ENCODE measurements at regions not wholly inside any gene's neighbourhood (a gene's known extent, or its start where the extent isn't known, plus 50 kb on each side); places are given as distances from the start of the nearest gene placed in this dataset.
"Not testable (repeated sequence)": the region's sequence is repeated elsewhere in the genome, so short reads cannot be mapped to it uniquely, and the experiment has no call there.

DNA sequence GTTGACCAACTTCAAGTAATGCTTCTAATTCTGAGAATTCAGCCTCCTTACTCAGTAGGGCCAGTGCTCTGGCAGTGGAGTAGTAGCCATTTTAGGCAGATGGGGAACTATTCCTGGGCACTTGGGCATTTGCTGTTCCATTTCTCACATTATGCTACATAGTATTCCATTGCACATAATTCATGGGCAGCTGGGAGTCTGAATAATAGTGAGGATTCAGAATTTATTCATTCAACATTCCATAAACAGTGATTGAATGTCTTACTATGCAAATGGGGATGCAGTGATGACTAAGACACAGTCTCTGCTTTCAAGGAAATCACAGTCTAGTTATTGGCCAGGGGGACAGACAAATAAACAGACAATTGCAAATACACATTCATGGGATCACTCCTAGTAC lies 301.0 kb upstream of the KCNN2 start:
- no peak for DNase-seq

DNA sequence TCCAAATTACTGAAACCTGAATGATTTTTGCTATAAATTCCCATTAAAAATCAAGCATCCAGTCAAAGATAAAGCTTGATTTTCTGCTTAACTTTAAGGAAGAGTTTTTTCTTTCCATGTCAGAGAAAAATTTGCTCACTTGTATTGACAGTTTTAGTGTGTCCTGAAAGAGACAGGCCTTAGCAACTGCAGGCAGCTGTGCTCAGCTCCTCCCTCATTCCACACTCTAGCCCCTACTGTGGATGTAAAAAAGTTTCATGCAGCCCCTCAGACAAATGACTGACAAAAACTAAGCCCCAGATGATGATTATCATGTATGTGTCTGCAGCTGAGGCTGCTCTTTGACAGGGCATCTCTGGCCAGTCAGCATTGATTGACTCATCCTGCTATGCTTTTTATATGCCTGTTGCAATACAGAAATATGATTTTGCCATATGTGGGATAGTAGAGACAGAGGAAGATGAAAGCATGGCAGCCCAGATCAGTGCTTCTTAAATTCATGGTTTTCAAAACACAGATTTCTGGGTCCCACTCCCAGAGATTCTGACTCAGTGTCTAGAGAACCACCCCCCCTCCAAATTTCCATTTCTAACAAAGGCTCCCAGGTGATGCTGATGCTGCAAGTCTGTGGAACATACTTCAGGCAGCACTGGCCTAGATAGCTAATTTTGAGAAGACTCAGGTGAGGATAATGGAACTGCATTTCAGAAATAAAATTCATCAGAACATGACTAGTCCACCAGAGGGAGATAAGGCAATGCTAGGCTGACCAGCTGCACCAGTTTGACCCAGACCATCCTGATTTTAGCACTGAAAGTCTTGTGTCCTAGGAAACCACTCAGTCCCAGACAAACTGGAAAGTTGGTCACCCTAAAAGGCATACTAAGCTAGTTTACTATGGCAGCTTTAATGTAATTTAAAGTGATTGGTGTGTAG lies 298.7 kb upstream of the KCNN2 start:
- no peak for DNase-seq

DNA sequence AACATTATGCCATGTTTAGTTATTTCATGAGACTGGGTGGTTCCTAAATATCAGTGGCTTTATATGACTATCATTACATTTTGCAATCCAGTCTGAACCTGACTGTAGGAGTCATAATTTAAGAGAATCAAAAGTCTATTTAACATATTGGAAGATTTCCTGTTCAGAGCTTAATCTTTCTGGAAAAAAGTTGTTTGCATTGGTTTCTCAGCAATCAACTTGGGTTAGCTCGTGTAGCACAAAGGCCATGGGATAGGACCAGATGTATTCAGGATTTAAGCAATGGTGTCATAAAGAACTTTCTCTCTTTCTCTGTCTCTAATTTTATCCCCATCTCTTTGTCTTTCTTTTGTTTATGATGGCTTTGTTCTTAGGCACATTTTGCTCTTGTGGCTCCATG lies 296.0 kb upstream of the KCNN2 start:
- no peak for DNase-seq

DNA sequence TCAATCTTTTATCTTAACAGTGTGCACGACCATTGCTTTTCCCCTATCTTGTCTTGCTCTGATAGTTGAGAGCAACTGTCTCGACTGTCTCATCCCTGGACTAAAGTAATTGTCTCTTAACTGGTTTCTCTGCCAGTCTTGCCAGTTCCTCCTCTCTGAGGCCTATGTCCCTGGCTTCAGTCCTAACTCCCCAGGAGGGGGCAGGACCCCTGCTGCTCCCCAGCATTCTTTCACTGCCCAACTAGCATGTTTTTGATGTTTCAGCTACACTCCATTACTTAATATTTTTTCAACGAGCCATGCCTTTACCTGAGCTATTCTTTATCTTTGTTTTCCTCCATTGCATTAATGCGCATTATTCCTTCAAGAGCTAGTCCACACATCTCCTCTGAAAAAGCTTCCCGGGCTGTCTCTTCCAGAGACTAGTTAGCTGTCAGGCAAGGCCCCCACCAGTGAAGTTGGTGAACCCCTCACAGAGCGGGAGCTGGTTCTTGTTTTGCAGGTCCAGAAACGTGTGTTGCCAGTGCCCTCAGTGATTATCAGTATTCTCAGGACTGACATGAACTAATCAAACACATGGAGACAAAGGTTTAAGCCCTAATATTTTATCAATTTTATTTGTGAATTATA lies 291.7 kb upstream of the KCNN2 start:
- DNase-seq = no peak

DNA sequence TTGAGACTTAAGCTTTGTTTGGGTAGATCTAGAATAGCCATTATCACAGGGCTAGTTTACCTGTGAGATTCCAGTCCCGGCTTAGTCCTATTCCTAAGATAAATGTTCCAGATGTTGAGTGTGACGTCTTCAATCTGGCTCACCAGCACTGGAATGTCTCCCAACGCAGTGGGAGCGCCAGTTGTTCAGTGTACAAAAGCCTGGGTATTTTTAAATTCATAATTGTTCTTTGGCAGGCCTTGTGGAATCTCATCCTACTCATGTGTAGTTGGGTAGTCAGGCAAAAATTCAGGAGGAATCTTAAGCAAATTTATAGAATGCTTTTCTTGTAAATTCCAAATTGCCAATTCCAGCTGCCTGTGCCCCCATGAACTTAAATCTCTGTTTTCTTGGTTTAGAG lies 272.6 kb upstream of the KCNN2 start:
- DNase-seq = no peak

DNA sequence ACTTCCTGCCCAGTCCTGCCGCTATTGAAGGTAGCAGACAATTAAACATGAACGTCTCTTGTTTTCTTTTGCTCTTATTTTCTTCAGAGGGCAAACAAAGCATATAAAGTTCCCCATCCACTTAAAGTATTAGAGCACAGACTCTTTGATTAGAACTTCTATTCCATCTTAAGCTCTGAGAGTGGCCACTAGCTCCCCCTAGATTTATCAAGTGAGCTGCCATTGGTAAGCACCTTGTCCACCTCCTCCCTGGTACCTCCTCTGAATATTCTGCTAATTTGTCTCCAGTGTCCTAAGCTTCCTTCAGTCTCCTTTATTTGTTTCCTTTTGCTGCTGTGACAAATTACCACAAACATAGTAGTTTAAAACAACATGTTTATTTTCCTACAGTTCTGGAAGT lies 264.3 kb upstream of the KCNN2 start:
- no peak for DNase-seq

DNA sequence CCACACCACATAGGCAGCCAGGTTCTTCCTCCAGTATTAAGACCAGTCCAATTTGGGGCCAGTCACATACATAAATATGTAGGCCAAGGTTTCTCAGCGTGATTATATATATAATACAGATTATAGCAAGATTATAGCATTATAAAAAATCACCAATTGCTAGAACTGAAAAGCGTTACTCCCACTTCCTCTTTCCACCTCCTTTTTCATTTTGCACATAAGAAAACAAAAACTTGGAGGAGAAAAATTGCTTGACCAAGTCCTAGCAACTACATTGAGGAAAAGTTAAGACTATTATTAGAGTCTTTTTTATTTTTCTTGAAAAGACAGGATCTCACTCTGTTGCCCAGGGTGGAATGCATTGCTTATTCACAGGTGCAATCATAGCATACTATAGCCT lies 262.7 kb upstream of the KCNN2 start:
- DNase-seq = no peak

DNA sequence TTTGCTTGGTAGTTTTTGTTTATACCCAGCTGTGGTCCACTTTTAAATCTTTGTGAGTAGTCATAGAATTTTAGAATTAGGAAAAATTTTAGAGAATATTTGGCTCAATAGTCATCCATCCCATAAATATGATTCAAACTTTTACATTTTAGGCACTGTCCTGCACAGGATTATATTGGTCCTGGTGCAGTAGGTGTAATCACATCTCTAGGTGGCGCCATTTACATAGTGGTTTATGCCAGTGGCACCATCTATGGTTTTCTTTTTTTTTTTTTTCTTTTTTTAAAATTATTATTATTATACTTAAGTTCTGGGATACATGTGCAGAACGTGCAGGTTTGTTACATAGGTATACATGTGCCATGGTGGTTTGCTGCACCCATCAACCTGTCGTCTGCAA lies 260.7 kb upstream of the KCNN2 start:
- peak; percentile 59 for DNase-seq

DNA sequence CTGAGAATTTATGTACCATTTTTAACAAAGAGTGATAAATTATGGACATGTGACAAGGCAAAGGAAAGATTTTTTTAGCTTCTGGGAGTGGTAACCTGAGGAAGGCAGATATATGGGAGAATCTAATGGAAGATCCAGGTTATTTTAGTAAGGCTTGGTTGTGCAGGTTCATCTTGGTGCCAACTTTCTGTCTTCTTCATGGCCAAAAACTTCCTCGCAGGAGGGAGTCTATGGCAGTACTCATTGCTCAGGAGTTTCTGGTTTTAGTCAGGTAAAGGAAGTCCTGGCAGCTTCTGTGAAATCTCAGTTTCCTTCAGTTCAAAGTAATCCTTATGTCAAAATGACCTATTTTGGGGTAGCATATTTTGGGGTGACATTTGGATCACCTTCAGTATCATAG lies 248.3 kb upstream of the KCNN2 start:
- no peak for DNase-seq

DNA sequence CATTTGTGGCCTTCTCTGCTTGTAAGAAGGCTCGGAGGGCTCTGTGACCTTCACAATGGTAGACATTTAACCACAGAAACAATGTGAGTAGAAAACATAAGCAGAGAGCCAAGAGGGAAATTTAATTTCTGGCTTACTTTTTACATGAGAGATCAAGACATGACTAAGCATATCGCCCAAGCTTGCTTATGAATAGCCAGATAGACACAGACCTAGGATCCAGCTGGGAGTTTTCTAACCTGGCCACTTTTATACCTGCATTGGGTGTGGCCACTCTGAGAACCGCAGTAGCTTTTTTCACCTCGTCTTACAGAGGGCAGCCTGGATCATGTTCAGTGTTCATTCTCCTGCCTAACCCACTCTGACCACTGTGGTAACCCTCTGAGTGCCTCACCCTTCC lies 244.9 kb upstream of the KCNN2 start:
- DNase-seq = no peak

DNA sequence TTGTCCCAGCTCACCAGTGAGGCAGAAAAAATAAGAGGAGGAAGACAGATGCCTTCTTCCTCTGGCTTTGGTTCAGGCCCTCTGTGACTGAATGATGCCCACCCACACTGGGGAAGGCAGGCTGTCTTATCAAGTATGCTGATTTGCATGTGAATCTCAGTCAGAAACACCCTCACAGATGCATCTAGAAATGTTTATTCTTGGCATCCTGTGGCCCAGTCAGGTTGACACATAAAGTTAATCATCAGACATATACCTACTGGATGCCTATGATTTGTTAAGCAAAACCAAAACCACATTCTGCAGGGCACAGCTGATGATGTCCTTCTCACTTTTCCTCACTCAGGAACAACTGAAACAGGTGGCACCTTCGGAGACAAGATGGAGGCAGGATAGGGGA lies 243.4 kb upstream of the KCNN2 start:
- DNase-seq = no peak

DNA sequence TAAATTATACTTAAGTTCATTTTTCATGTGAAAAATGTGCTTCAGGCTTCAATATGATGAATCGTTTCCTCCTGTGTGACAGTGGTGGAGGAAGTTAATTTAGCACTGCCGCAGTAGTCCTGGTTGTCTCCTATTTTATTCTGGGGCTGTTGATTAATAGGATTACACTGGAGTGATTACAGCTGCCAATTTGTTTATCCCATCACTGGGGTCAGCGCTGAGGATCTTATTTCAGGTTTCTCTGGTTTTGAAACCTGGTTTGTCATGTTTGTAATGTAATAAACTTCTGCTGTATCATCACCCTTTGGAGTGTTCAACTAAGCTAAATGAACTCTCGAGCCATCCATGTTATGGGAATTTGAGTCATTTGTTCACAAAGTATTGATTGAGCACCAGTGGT lies 241.7 kb upstream of the KCNN2 start:
- no peak for DNase-seq

DNA sequence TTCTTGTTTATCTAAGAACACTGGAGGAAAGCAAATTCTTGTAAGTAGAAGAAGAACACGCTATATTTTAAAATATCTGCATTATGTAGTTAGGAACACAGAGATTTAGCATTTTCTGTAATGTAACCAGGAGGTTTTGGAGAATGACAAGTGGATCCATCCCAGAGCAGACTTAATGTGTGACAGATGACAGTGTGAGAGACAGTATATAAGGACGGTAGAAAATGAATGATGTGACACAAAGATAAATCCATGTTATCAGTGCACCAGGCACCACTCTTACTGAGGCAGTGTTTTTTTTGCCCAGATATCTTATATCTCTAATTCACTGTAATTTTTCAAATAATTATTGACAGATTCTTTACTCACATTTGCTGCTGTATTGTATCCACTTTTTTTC lies 239.0 kb upstream of the KCNN2 start:
- DNase-seq = no peak

DNA sequence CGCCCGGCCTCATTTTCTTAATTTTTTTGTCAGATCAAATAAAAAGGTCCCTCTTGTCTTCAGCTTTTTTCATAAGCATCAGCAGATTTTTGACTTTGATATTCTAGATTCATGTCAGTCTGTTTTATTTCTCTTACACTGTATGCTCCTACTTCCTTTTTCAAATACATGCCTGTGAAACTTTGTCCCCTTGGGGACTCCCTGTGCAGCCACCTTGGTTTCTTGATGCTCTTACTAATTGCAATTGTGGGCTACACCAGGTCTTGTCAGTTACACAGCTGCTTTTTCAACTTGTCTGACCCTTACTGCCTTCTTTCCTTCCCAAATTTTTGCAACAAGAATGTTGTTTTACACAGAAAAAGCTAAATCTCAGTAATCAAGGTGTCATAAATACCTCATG lies 238.2 kb upstream of the KCNN2 start:
- DNase-seq = no peak

DNA sequence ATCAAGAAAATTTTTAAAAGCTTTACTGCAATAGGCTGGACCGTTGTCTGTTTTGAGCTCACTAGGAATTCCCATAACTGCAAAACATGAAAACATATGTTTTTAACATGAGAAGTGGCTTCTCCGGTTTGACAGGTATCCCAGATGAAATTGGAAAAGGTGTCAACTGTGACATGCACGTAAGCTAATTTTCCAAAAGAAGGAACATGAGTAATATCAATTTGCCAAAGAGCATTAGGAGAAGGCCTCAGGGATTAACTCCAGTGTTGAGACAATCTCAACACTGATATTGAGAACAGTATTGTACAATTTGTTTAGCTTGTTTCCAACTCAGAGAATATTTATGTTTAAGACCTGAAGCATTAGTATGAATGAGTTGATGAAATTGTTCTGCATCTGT lies 215.5 kb upstream of the KCNN2 start:
- no peak for DNase-seq

DNA sequence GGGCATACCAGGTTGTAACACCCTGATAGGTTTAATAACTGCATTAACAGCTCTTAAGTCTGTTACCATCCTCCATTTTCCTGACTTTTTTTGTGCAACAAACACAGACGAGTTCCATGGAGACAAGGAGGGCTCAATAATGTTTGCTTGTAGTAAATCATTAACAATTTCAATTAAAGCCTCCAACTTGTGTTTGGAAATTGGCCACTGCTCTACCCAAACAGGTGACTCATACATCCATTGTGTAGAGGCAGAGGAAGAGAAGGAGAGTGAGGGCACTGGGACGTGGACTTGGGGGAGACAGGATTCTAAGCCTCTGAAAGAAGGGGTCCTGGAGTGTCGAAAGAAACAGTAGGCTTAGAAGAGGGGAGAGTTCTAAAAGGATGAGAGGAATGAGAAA lies 213.6 kb upstream of the KCNN2 start:
- DNase-seq = no peak

DNA sequence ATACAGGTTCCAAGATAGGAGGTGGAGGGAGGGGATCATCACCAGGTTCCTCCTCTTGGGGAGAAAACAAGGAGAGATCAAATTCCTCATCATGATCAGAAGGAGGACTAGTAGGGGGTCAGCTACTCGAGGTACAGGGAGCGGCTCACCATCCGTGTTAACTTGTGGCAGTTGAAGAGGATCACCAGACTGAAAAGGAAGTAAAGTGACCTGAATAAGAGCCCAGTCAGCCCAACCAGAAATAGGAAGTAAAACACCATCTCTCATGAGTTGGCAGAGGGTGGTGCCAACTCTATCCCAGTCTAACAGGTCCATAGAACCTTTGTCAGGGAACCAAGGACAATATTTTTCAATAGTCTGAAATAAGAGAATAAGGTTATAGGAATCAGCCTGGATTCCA lies 213.1 kb upstream of the KCNN2 start:
- DNase-seq = not testable (repeated sequence)

DNA sequence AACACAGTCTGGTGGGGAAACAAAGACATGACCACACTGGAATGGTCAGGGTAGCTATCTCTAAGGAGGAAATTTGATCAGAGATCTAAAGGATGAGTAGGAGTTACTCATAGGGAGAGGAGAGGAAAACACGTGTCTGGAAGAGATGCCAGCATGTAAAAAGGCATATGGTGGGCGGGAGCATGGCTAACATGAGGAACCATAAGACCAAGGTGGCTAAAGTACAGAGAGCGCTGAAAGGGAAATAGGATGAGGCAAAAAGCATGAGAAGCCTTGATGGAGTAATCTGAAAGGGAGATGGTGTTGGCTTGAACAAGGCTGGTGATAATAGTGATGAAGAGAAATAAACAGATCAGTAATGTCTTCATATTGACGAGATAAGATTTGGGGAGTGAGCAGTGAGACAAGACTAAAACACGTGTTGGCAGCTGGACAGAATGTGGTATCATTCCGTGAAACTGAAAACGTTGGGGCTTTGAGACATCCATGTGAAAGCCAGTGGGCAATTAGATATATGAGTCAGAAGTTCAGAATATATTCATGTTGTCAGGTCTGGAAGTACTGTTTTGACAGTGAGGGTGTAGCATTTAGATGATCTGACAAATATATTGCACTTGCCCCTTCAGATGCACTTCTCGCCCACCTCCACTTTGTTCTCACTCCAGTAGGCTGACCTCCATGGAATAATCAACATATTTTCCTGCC lies 209.1 kb upstream of the KCNN2 start:
- DNase-seq = no peak

DNA sequence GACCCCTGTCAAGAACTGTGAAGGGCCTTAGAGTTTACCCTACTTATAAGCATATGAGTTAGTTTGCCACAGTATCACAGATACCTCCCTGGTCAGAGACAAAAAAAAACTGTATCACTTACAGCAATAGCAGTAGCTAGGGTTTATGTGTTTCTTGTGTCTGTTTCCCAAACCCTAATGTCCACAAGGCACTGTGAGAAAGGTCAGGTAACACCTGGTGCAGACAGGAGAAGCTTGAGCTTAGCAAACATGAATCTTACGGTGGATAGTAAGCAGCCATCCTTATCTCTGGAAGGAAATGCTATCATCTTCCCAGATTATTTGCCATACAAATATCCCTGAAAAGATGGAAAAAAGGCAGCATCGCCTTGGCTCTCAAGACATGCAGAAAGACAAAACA lies 208.5 kb upstream of the KCNN2 start:
- no peak for DNase-seq

DNA sequence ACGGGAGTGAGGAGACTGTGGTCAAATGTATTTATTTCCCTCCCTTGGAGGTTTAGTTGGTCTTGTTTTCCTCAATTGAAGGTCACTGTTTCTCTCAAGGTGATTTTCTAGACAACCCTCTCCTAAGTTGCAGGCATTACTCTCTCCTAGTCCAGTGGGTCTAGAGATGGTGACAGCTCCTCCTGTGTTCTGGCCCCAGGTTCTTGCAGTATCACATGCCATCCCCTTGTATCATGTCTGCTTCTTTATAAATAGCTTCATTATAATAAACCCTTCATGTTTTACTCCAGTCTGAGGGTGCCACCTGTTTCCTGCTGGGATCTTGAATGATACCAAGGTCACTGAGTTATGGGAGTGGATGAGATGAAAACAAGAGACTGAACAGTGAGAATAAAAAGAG lies 208.0 kb upstream of the KCNN2 start:
- DNase-seq = no peak

DNA sequence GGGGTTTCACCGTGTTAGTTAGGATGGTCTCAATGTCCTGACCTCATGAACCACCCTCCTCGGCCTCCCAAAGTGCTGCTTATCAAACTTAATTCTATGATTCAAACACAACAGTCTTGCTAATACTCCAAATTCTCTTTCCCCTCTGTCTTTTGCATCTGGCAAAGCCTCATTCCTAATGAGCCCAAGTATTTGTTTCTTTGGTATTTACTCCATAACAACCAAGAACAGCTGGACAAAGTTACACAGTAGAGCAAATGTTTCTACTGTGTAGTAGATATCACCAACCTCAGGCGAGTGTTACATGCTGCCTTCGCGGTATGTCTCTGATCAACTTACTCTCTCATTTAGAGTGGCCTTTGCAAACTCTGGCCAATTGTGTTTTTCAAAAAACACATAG lies 195.8 kb upstream of the KCNN2 start:
- DNase-seq = no peak

DNA sequence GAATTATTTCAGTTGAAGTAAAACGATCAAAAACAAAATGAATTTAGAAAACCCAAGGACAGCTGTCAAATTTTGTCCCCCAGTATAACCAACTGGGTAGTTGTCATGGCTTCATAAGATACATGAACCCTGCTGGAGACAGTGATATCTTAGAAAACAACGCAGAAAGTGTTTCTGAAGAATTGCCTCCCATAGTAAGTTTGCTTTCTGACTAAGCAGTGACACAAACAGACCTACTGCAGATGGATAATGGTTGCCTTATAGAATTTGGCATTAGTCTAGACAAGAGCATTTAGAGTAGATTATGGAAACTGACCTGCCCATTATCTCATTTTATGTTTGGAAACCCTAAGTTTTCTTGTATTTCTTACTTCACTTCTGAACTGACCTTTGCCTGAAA lies 187.7 kb upstream of the KCNN2 start:
- DNase-seq = no peak

DNA sequence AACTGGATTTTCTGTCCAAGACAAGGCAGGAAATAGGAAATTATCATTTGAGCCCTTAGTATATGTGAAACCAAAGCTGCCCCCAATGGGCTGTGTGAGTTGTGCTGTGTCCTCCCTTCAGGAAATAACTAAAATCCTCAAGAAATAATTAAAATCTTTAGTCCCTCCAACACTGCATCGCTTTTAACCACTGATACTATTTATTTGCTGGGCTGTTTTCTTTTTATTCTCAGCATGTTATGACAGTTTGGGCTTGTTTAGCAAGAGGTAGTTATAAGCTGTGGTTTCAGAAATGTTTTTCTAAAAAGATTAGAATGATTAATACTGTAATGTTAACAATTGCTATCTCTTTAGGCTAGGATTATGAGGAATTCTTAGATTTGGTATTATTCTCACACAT lies 187.0 kb upstream of the KCNN2 start:
- no peak for DNase-seq

DNA sequence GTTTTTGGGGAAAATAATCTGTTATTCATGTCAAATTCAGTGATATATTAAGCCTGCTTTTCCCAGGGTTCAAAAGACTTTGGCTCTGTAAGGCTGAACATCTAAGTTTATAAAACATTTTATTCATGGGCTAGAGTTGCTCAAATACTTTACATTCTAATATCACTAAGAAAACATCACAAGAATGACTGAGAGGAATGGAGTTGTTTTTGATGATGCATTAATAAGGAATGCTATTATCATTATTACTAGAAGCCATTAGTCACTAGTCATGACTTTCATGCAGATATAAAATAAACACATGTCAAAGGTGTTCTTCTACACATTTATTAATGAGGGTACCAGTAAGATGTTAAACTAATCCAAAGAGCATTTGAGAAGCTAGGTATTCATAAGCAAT lies 185.5 kb upstream of the KCNN2 start:
- no peak for DNase-seq
